Bronchial epithelial cell (primary cell): ENCODE measurements at regions not wholly inside any gene's neighbourhood (a gene's known extent, or its start where the extent isn't known, plus 50 kb on each side); places are given as distances from the start of the nearest gene placed in this dataset.

Source experiments
- DNase-seq: peaks from one replicate; pipeline ENCODE4 v3.0.0-alpha.2; 2010; ENCODE audit warnings: low read depth
- FAIRE-seq: peaks from 2 replicates; lab custom pipeline; 2011; peaks lifted over from hg19 to GRCh38; lab: Jason Lieb, UNC
- H3K27me3 ChIP-seq: 2 replicates; pipeline ENCODE4 v1.5.1; 2011; ENCODE audit warnings: low read length; ENCODE audit not compliant: control insufficient read depth, insufficient read depth
- H3K36me3 ChIP-seq: 2 replicates; pipeline ENCODE4 v1.5.1; 2011; ENCODE audit warnings: low read length; ENCODE audit not compliant: control insufficient read depth, insufficient read depth
- H3K4me3 ChIP-seq: 2 replicates; pipeline ENCODE4 v1.5.1; 2011; ENCODE audit warnings: mild to moderate bottlenecking, low read depth, low read length, control low read depth
- TF ChIP-seq, protein P1 (sequence below): IDR thresholded peaks from 2 replicates; pipeline ENCODE4 v1.5.1; 2011; ENCODE audit warnings: mild to moderate bottlenecking, moderate library complexity, low read length, control low read depth, inconsistent platforms; ENCODE audit not compliant: insufficient read depth, severe bottlenecking

DNA sequence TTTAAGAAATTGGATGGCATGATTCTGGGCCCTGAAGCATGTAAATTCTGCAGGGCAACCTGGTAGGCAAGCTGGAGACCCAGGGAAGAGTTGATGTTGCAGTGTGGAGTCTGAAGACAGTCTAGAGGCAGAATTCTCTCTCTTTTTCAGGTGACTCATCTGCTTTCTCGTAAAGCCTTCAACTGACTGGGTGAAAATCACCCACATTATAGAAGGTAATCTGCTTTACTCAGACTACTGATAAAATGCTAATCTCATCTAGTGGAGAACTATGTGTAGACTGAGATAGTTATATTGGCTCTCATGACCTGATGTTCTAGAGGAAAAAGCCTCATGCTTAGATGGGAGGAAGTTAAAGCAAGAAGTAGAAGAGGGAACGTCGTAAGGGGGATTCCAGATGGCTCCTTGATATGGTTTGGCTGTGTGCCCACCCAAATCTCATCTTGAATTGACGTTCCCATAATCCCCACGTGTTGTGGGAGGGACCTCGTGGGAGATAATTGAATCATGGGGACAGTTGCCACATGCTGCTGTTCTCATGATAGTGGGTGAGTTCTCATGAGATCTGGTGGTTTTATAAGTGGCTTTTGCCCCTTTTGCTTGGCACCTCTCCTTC is 723.8 kb downstream of the BCL11B start:
- peak; percentile 6 for DNase-seq
- FAIRE-seq: no peak
- no peaks in the 10 kb centered on the region for H3K36me3 ChIP-seq
- H3K27me3 ChIP-seq: no peaks in the 10 kb centered on the region
- TF ChIP-seq, protein P1, sequence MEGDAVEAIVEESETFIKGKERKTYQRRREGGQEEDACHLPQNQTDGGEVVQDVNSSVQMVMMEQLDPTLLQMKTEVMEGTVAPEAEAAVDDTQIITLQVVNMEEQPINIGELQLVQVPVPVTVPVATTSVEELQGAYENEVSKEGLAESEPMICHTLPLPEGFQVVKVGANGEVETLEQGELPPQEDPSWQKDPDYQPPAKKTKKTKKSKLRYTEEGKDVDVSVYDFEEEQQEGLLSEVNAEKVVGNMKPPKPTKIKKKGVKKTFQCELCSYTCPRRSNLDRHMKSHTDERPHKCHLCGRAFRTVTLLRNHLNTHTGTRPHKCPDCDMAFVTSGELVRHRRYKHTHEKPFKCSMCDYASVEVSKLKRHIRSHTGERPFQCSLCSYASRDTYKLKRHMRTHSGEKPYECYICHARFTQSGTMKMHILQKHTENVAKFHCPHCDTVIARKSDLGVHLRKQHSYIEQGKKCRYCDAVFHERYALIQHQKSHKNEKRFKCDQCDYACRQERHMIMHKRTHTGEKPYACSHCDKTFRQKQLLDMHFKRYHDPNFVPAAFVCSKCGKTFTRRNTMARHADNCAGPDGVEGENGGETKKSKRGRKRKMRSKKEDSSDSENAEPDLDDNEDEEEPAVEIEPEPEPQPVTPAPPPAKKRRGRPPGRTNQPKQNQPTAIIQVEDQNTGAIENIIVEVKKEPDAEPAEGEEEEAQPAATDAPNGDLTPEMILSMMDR: no peak
- H3K4me3 ChIP-seq: no peak overlapping the region

DNA sequence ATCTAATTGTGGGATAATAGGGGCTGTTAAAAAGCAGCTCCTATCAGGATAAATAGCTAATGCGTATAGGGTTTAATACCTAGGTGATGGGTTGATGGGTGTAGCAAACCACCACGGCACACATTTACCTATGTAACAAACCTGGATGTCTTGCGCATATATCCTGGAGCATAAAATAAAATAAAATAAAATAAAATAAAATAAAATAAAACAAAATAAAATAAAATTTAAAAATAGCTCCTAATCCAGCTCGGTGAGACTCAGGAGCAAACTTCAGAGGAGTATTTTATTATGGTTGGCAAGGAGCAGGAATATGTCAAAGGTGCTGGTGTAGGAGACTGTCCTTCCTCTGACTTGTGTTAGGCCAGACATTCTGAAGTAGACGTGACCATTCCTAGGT is 721.0 kb downstream of the BCL11B start:
- TF ChIP-seq, protein P1: no peak
- FAIRE-seq: no peak

DNA sequence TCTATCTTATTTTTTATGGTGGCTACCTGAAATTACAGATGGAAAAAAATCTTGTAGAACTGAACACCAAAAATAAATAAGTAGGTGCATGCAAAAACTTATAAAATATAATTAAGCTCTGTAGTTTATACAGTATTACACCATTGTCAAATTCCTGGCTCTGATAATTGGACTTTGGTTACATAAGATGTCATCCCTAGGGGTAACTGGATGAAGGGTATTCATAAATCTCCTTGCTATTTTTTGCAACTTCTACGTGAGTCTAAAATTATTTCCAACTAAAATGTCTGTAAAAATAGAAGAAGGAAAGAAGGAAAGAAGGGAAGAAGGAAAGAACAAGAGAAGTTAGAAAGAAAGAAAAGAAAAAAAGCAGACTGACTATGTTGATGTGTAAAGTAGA is 716.6 kb downstream of the BCL11B start:
- no peaks in the 10 kb centered on the region for H3K27me3 ChIP-seq
- TF ChIP-seq, protein P1: no peak
- FAIRE-seq: no peak
- H3K4me3 ChIP-seq: no peak overlapping the region
- no peaks in the 10 kb centered on the region for H3K36me3 ChIP-seq
- no peak for DNase-seq

More for the DNA sequence above, 721.0 kb downstream of the BCL11B start:
- Histone ChIP-seq H3K4me3 (no peak overlapping the region), H3K36me3 (no peaks in the 10 kb centered on the region), H3K27me3 (no peaks in the 10 kb centered on the region)
- no peak for DNase-seq

DNA sequence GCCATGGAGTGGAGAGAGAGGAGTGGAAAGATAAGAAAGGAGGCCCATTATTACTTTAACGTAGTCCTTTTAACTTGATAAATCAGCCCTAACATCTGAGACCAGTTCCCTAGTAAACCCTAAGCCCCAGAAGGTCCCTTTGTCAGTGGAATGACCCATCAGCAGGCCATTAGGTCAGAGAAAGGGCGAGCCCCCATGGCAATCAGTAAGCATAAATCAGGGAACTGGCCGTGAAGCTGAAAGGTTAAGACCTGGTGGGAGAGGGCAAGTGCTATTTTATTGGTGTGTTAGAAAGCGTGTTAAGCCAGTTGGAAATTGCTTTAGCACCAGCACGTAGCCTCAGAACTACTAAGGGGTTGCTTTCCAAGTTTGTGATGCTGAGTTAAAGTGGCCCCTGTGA is 708.0 kb downstream of the BCL11B start:
- FAIRE-seq: no peak
- H3K27me3 ChIP-seq: no peaks in the 10 kb centered on the region
- no peak for DNase-seq
- H3K4me3 ChIP-seq: no peak overlapping the region
- no peaks in the 10 kb centered on the region for H3K36me3 ChIP-seq
- TF ChIP-seq, protein P1: no peak

DNA sequence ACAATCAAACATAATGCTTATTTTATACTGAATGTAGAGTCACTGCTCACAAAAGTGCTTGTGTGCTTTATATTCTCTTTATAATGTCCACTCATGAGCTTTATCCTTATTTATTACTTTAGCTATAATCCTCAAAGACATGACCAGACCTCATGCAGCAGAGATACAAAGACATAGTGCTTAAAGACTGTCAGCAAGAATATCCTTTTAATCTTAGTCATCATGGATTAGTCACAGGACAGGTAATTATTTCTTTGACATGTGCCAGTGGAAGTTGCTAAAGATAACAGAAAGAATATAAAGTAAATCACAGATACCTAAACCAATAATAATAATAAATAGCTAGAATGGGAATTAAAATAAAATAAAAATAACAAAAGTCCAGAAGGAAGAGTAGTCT is 707.5 kb downstream of the BCL11B start:
- H3K36me3 ChIP-seq: no peaks in the 10 kb centered on the region
- DNase-seq: peak; percentile 76
- TF ChIP-seq, protein P1: no peak

DNA sequence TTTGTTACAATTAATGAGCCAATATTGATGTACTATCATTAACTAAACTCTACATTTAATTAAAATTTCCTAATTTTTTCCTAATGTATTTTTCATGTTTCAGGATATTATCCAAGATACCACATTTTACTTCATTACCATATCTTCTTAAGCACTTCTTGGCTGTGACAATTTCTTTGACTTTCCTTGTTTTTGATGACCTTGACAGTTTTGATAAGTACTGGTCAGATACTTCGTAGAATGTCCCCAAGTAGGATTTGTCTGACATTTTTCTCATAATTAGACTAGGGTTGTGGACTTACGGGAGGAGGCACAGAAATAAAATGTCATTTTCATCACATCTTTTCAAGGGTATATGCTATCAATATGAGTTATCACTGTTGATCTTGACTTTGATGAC is 700.9 kb downstream of the BCL11B start:
- Histone ChIP-seq H3K36me3 (no peaks in the 10 kb centered on the region), H3K27me3 (no peaks in the 10 kb centered on the region), H3K4me3 (no peak overlapping the region)
- DNase-seq (no peak), FAIRE-seq (no peak)
- TF ChIP-seq, protein P1: no peak

More for the DNA sequence above, 707.5 kb downstream of the BCL11B start:
- no peaks in the 10 kb centered on the region for H3K27me3 ChIP-seq
- no peak overlapping the region for H3K4me3 ChIP-seq
- FAIRE-seq: no peak
